G401 (cell line): ENCODE measurements at regions not wholly inside any gene's neighbourhood (a gene's known extent, or its start where the extent isn't known, plus 50 kb on each side); places are given as distances from the start of the nearest gene placed in this dataset.

Experiments
- DNase-seq: peaks from one replicate; pipeline ENCODE4 v3.0.0-alpha.2; 2015; ENCODE audit warnings: low spot score
- in situ Hi-C: cut with HindIII; loops from 2 replicates; pipeline ENCODE4 v1.10.0; 2016; ENCODE audit warnings: low sequenced_read_pairs, mixed read lengths

DNA sequence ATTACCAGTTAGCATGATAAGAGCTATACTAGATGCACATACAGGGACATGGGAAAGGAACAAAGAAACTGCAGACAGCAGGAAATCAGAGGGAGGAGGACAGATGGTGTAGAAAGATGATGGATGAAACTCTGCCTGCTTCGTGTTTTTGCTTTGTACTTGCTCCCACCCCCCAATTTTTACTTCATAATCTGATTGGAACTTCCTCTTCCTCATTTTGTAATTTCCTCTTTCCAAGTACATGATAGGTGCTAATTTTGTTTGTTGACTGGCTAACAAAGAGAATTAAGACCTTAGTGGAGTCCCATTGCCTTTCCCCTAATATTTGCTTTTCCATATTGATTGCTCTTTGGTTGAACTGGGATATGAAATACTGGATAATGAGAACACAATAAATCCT, 76.0 kb upstream of the PELI1 start:
- DNase-seq, result peak; percentile 37
- in situ Hi-C loops, result no loop called here

DNA sequence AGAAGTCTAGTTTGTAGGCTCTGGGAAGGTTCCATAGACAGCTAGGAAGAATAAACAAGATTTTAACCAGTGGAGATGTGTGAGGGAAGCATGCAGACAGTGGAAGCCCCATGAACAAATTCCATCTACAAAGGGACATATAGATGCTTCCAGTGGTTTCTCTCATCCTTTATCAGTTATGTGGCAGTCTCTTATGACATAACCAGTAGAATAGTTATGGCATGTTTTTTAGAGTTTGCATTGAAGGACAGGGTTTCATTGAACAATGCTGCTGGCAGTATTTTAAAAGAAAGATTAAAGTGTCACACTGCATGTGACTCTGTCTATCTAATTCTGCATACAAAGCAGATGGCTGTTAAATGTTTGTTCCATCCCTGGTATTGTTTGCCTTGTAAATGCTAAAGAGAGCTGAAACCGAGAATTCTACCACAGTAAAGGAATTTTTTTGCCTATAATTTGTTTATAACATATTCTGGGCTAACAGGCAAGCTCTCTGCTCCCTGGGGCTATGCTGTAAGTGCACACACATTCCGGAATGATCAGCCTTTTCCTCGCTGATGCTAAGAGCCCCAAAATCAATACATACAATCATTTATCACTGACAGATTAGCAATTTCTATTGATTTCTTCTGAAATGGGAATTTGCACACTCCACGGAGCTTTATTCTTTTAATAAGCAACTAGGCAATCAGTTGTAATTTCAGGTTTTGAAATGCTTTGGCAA, 76.8 kb upstream of the PELI1 start:
- in situ Hi-C loops, result no loop called here
- peak; percentile 59 for DNase-seq

DNA sequence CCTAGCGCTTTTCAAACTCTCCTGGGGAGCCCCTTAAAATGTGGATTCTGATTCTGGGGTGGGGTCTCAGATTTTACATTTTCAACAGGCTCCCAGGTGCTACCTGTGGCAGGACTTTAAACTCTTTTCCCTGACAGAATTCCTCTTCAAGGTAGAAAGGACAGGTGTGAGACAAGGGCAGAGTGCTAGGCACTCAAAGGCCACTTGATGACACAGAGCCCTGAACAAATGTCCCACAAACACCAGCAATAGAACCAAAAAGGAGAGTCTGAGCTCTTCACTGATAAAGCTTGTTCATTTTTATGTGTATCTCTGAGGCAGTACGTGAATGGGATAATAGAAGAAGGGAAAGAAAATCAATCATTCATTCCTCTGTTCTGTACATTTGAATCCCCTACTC, 77.7 kb upstream of the PELI1 start:
- DNase-seq, result peak; percentile 59
- in situ Hi-C loops, result no loop called here

DNA sequence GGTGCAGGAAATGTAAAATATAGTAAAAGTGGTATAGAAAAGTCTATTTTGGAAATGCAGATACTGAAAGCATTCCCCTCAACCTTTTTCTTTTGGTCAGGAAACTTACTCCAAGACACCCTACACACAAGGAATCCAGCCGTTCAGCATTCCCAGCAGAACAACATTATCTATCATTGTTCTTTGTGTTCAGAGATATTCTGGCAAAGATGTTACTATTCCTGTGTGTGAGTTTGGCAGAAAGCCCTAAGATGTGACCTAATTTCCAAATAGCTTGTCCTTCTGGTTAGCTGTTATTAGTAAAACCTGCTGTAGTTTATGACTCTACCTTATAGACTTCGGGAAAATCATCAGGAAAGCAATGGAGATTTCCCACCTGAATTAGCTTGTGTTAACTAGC, 78.1 kb upstream of the PELI1 start:
- peak; percentile 97 for DNase-seq
- in situ Hi-C loops, result no loop called here

DNA sequence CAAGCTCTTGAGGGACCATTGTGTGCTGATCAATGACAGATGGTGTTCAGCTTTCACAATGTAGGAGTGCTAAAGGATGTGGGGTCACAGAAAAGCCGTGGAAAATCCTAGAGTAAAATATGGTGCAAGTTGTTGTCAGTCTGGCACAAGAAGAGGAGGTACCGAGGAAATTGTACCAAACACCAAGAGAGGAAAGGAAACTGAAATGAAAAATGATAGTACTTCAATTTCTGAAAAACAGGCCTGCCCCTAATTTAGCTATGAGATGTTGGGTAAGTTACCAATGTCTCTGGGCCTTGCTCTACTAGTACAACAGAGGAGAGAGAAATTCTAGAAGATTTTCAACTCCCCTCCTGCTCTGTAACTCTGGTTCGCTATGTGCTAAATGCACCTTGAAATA, 78.8 kb upstream of the PELI1 start:
- DNase-seq, result no peak
- in situ Hi-C loops, result no loop called here

DNA sequence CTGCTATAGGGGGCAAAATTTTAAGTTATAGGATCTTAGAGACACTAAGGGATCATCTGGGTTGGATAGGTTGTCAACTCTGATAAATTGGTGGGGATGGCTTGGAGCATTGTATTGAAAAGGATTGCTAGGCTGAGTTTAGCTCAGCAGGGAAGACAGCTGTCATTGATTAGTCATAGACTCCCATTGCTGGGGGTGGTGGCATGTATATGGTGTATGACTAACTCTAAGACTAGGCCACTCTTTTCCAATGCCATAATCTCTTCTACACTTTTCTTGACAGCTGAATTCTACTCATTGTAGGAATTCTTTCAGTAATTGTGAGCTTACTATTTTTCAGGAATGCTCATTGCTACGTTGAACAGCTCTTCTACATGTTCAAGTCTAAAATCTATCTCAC, 81.3 kb upstream of the PELI1 start:
- in situ Hi-C loops, result no loop called here
- DNase-seq, result no peak

DNA sequence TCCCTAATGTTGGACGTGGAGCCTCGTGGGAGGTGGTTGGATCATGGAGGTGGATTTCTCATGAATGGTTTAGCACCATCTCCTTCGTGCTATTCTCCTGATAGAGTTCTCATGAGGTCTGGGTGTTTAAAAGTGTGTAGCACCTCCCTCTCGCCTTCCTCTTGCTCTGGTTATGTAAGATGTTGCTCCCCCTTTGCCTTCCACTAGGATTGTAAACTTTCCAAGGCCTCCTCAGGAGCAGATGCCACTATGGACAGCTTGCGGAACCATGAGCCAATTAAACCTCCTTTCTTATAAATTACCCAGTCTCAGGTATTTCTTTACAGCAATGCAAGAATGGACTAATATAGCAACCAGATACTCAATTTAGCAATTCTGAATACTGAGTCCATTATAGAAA, 82.4 kb upstream of the PELI1 start:
- in situ Hi-C loops, result no loop called here
- peak; percentile 97 for DNase-seq

DNA sequence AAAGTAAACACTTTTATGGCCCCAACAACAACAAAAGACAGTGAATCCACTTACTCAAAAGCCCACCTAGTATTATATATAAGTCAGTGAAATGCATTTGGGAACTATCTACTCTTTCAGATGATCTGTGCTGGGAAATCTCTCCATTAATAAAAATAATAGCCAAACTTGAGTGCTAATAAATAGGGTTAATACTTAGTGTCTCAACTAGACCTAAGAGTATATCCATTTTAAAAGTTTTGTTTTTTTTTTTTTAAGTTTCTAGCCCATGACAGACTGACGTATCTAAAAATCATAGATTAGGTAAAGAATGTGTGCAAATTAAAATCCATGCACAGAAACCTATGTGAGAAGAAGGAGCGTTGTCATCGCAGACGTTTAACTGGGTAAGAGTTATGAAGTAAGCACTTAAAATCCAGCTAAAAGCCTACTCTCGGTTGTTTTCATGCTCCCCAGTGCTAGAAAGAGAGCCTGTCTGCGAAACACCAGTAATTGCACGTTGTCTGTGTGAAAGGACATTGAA, 83.4 kb upstream of the PELI1 start:
- DNase-seq, result no peak
- in situ Hi-C loops, result no loop called here

DNA sequence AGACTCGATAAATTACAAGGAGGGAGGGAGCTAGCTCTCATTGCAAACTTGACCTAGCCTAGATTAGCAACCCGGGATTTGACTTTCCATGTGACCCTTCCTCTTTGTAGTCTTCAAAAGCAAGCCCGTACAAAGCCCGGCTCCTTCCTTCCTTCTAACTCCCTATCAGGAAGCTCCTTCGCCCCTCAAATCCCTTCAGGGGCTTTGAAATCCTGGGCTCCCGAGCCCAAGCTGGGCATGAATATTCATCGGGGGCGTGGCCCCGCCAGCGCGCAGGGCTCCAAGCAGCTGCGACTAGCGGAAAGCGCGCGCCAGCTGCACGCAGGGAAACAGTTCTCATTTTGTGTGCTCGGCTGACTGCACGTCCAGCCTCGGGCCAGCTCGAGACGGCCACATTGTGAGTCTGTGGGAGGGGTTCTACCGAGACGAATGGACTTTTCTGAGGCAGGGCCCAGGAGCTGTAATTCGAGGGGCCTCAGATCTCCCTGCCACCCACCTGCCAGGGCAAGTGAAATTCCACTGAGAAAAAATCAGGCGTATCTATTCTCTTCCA, 84.0 kb upstream of the PELI1 start:
- peak; percentile 68 for DNase-seq
- in situ Hi-C loops, result no loop called here

DNA sequence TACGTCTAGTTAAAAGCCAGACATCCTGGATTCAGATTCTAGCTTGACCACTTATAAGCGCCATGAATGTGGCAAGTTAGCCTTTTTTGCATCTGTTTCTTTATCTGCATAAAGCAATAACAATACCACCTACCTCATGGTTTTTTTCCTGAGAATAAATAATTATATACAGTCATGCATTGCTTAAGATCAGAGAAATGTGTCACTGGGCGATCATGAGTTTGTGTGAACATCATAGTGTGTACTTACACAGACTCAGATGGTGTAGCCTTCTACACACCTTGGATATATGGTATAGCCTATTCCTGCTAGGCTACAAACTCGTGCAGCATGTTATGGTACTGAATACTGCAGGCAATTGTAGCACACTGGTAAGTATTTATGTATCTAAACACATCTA, 84.7 kb upstream of the PELI1 start:
- in situ Hi-C loops, result no loop called here
- no peak for DNase-seq

DNA sequence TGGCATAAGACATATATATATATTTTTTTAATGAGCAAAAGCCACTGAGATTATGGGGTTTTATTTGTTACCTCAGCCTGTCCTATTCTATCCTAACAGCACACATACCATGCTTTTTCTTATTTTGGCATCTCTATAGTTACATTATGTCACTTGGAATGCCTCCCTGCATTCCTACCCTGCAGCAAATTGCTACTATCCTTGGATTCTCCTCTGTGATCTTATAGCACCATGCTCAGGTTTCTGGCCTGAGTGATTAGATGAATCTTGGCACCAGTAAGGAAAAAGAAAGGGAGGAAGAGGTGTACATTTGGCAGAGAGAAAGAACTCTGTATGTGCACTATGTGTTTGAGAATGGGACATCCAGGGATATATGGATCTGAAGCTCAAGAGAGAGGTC, 86.3 kb upstream of the PELI1 start:
- in situ Hi-C loops, result no loop called here

DNA sequence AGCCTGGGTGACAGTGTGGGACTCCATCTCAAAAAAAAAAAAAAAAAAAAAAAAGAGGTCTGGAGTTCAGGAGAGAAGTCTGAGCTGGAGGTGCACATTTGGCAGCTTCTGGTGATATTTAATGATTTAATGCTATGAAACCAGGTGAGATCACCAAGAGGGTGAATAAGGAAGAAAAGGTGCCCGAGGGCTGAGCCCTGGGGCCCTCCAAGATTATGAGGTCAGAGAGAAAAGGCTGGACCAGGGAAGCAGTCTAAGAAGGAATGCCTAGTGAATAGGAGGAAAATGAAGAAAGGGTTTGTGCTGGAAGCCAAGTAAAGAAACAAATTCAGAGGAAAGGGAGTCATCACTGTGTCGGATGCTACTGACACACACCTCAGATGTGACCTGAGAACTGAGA, 88.0 kb upstream of the PELI1 start:
- in situ Hi-C loops, result no loop called here
- DNase-seq, result no peak

More for the DNA sequence above, 86.3 kb upstream of the PELI1 start:
- DNase-seq, result no peak

DNA sequence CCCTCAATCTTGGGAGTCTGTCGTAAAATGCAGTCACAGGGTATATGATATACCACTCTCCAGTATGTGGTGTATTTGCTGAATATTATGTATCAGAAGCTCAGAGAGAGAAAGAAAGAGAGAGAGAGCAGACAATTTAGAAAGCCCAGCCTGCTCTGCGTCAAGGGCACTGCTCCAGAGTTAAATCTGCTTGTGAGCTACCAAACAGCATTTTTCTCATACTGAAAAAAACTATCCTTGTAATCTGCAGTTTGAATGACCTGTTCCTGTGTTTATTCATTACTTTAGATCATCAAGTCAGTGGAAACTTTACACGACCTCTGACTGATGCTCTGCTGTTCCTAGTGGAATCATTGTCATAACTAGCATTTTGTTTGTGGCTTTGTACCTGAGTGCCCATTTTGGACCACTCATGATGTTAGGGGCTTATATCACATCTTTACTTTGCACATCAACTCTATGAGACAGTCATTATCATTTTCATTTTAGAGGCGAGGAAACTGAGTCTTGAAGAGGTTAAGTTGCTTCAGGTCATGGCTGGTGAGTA, 89.2 kb upstream of the PELI1 start:
- in situ Hi-C loops, result no loop called here

DNA sequence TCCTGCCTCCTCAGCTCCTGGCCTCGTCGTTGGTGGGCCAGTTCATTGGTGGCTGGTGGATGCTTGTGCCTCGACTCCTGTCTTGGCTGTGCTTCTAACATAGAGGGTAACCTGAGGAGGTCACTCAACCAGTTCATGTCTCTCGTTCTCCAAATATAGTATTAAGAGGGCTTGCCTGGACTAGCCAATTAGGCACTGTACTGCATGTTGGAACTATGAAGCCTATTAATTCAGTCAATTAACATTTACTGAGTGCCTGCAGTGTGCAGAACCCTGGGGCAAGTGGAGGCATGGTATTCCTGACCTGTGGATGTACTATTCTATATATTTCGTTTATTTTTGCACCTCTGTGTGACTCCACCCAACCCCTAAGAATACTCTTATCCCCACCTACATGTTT, 89.9 kb upstream of the PELI1 start:
- no peak for DNase-seq
- in situ Hi-C loops, result no loop called here

More for the DNA sequence above, 89.2 kb upstream of the PELI1 start:
- DNase-seq, result no peak

DNA sequence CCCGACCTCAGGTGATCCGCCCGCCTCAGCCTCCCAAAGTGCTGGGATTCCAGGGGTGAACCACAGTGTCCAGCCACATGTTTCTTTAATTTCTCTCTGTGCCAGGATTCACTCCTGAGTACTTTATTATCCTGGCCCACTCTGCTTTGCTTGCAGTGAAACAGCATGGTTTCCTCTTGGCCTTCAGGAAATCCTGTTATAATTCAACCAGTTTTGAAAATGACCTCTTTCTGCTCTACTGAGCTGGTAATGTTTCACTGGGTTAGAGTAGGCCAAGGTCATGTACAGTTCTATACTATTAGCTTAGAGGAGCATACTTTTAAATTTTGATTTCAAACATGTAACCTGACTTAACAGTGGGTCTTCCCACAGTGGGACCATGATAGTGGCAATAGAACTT, 90.6 kb upstream of the PELI1 start:
- DNase-seq, result no peak
- in situ Hi-C loops, result no loop called here

DNA sequence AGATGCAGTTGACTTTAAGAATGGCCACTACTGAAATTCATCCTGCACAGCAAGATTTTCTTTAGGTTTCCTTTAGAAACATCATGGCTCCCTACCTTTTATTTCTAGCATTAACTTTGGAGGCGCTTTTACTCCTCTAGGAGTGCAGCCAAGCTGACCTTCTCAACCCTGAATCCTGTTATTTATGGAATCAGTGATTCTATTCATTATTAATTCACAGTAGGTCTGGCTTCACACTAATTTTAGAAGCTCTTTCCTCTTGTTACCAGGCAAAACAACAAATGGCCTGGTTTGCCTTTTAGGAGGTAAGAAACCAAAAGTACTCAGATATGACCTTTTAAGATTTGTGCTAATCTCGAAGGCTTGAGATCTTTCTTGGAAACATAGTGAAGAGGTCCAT, 93.0 kb upstream of the PELI1 start:
- no peak for DNase-seq
- in situ Hi-C loops, result no loop called here

DNA sequence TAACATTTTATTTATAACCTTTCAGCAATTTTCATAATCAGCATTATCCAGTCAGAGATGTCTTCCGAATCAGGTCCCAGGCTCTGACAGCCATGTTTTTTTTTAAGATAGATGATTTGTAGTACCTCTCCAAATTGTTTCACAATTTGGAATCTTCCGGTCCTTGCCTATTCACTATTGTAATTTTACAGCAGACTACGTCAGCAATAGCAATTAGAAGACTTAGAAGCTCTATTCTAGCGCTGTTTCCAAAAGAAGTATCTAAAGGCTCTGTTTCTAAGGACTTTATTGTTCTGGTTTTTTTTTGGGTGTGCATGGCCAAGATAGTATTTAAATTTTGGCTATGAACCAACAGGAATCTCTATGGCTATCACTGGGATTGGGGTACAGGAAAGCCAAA, 94.6 kb upstream of the PELI1 start:
- DNase-seq, result no peak
- in situ Hi-C loops, result no loop called here

DNA sequence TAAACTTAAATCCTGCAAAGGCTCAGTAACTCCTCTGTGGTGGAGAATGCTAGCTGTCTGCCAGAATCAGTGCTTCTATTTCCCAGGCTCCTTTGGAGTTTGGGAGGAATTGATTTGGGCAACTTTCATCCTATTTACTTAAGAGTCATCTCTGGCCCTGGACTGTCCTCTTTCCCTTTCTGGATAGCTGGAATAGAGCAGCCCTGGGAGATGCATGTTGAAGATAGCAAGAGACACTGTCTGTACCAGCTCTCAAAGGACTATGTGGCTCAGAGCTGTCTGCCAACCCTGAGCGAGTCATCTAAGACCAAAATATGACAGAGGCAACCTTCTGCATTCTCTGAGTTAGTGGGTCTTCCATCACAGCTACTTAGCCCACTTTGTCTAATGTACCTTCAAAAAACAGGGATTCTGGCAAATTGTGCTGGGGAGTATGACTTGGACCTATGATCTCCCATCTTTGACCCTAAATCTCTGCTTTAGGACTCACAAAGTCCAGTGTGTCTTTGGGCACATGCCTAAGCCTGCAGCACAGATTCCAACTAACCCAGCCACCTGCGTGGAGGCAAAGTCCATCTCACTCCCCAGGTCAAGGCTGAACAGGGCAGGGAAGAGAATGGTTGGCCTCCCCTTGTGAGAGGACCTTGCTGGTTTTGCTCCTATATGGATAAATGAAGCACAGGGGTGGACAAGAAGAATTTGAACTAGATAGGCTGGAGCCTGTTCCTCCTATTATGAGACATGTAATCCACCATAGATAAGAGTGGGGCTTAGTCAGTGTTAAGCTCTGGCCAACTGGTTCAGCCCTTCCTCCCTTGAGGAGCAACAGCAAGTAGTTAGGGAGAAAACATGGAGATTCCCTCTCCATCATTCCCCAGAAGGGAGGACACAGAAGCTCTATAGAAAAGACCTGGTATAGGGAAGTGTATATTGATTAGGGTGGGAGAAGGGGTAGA, 99.1 kb upstream of the PELI1 start:
- no peak for DNase-seq
- in situ Hi-C loops, result no loop called here

DNA sequence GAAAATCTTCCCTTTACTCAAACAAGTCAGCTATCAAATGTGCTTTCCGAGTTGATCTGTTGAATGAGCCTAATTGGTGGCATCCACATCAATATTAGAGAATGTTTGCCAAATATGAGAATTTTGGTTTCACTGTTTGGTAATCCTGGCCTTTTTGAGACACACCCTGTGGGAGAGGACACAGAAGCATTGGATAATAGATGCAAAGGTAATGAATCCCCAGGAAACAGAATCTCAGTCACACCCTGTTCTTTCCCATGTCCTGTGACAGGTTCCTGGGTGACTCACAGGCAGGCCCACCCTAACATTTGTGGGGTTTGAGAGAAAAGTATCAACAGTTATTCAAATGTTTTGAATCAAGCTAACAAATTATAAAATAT, 99.8 kb upstream of the PELI1 start:
- in situ Hi-C loops, result no loop called here
- DNase-seq, result no peak

DNA sequence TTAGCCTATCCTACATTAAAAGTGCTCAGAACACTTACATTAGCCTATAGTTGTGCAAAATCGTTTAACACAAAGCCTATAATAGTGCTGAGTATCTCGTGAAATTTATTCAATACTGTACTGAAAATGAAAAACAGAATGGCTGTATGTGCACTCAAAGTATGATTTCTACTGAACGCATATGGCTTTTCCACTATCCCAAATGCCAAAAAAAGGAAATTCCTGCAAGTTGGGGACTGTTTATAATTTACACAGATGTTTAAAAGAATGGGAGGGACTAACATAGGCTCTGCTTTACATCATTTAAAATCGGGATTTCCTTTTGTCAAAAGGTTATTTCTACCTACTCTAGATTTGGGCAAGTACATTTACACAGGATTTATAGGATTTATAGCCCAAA, 101.4 kb upstream of the PELI1 start:
- in situ Hi-C loops, result no loop called here
- DNase-seq, result no peak
